ENCODE measurements at regions not wholly inside any gene's neighbourhood (a gene's known extent, or its start where the extent isn't known, plus 50 kb on each side); places are given as distances from the start of the nearest gene placed in this dataset.

DNA sequence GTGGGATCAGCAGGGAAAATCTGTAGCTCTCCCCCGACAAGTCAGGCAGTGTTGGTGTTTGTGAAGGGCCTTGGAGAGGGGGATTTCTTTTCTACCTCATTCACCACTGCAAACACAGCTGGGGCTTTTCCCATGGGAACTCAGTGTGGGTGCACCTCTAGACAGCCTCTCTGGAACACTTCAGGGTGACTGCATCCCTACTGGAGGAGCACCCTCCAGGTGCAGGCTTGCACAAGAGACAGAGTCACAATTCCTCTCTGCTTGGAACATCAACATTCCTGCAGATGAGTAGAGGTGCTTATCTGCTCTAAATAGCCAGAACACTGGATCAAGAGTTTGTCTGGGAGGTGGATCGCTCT is 72.7 kb upstream of the AKAP13 start:
- H3K27ac ChIP-seq (ENCODE audit: low read depth, low read length): no peak overlapping the region

DNA sequence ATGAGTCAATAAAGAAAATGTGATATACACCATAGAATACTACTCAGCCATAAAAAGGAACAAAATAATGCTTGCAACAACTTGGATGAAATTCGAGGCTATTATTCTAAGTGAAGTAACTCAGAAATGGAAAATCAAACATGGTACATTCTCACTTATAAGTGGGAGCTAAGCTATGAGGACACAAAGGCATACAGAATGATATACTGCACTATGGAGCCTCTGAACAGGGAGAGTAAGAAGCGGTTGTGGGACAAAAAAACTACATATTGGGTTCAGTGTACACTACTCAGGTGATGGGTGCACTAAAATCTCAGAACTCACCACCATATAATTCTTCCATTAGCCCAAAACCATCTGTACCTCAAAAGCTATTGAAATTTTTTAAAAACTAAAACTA is 68.8 kb upstream of the AKAP13 start:
- Histone ChIP-seq H3K27me3 (ENCODE audit: control insufficient read depth in 5 of 5, insufficient read depth in 4 of 5, low read length in 5 of 5) (peaks cover 0 to 7% (median 0%) of the 10 kb centered on the region in 5 donors), H3K4me3 (ENCODE audit: low read depth in 1 of 5, low read length in 5 of 5) (no peak overlapping the region), H3K27ac (ENCODE audit: low read depth, low read length) (no peak overlapping the region), H3K9ac (ENCODE audit: low read length in 5 of 5) (no peak overlapping the region), H3K9me3 (ENCODE audit: control insufficient read depth in 5 of 5, low read length in 5 of 5) (no peaks in the 10 kb centered on the region), H3K4me1 (ENCODE audit: control insufficient read depth in 5 of 5, insufficient read depth in 5 of 5, low read length in 5 of 5) (peaks cover 0 to 3% (median 0%) of the 10 kb centered on the region in 5 donors), H3K36me3 (ENCODE audit: control insufficient read depth in 5 of 5, insufficient read depth in 5 of 5, low read length in 5 of 5) (no peaks in the 10 kb centered on the region)

More for the DNA sequence above, 72.7 kb upstream of the AKAP13 start:
- Histone ChIP-seq H3K9me3 (ENCODE audit: control insufficient read depth in 5 of 5, low read length in 5 of 5) (no peaks in the 10 kb centered on the region), H3K9ac (ENCODE audit: low read length in 5 of 5) (no peak overlapping the region), H3K4me3 (ENCODE audit: low read depth in 1 of 5, low read length in 5 of 5) (no peak overlapping the region), H3K27me3 (ENCODE audit: control insufficient read depth in 5 of 5, insufficient read depth in 4 of 5, low read length in 5 of 5) (peaks cover 0 to 7% (median 0%) of the 10 kb centered on the region in 5 donors), H3K4me1 (ENCODE audit: control insufficient read depth in 5 of 5, insufficient read depth in 5 of 5, low read length in 5 of 5) (no peaks in the 10 kb centered on the region), H3K36me3 (ENCODE audit: control insufficient read depth in 5 of 5, insufficient read depth in 5 of 5, low read length in 5 of 5) (no peaks in the 10 kb centered on the region)

DNA sequence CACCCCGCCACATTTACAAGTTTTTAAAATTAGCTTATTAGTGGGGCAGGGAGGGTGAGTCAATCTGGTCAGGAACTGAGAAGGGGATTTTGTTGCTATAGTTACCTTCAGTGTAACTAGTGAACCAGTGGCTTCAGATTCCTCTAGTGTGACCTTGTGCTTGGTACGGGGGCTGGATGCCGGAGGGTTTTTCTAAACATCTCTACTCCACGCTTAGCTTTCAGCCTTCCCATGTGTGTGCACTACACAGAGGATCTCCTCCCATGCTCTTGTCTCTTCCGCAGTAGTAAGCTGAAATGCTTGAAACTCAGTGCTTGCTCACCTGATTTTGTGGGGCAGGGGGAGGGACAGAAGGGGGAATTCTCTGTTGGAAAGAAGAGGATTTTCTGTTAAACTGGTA is 67.9 kb upstream of the AKAP13 start:
- Histone ChIP-seq H3K27ac (ENCODE audit: low read depth, low read length) (no peak overlapping the region), H3K9ac (ENCODE audit: low read length in 5 of 5) (no peak overlapping the region)

GRCh38 chr15:85312929-85313331 is 67.5 kb upstream of the AKAP13 start:
- Histone ChIP-seq H3K4me1 (ENCODE audit: control insufficient read depth in 5 of 5, insufficient read depth in 5 of 5, low read length in 5 of 5) (peaks cover 0 to 3% (median 0%) of the 10 kb centered on the region in 5 donors), H3K27ac (ENCODE audit: low read depth, low read length) (no peak overlapping the region)

More for the DNA sequence above, 67.9 kb upstream of the AKAP13 start:
- H3K4me3 ChIP-seq (ENCODE audit: low read depth in 1 of 5, low read length in 5 of 5): no peak overlapping the region
- H3K9me3 ChIP-seq (ENCODE audit: control insufficient read depth in 5 of 5, low read length in 5 of 5): no peaks in the 10 kb centered on the region
- peaks cover 0 to 3% (median 0%) of the 10 kb centered on the region in 5 donors for H3K4me1 ChIP-seq (ENCODE audit: control insufficient read depth in 5 of 5, insufficient read depth in 5 of 5, low read length in 5 of 5)
- peaks cover 0 to 6% (median 0%) of the 10 kb centered on the region in 5 donors for H3K27me3 ChIP-seq (ENCODE audit: control insufficient read depth in 5 of 5, insufficient read depth in 4 of 5, low read length in 5 of 5)
- H3K36me3 ChIP-seq (ENCODE audit: control insufficient read depth in 5 of 5, insufficient read depth in 5 of 5, low read length in 5 of 5): no peaks in the 10 kb centered on the region

GRCh38 chr15:85313339-85313738 is 67.1 kb upstream of the AKAP13 start:
- Histone ChIP-seq H3K27me3 (ENCODE audit: control insufficient read depth in 5 of 5, insufficient read depth in 4 of 5, low read length in 5 of 5) (no peaks in the 10 kb centered on the region), H3K9me3 (ENCODE audit: control insufficient read depth in 5 of 5, low read length in 5 of 5) (no peaks in the 10 kb centered on the region), H3K4me3 (ENCODE audit: low read depth in 1 of 5, low read length in 5 of 5) (no peak overlapping the region), H3K9ac (ENCODE audit: low read length in 5 of 5) (no peak overlapping the region), H3K27ac (ENCODE audit: low read depth, low read length) (no peak overlapping the region), H3K4me1 (ENCODE audit: control insufficient read depth in 5 of 5, insufficient read depth in 5 of 5, low read length in 5 of 5) (peaks cover 0 to 3% (median 0%) of the 10 kb centered on the region in 5 donors), H3K36me3 (ENCODE audit: control insufficient read depth in 5 of 5, insufficient read depth in 5 of 5, low read length in 5 of 5) (no peaks in the 10 kb centered on the region)

More at GRCh38 chr15:85312929-85313331, 67.5 kb upstream of the AKAP13 start:
- H3K27me3 ChIP-seq (ENCODE audit: control insufficient read depth in 5 of 5, insufficient read depth in 4 of 5, low read length in 5 of 5): peaks cover 0 to 2% (median 0%) of the 10 kb centered on the region in 5 donors
- H3K4me3 ChIP-seq (ENCODE audit: low read depth in 1 of 5, low read length in 5 of 5): no peak overlapping the region
- H3K9ac ChIP-seq (ENCODE audit: low read length in 5 of 5): no peak overlapping the region
- no peaks in the 10 kb centered on the region for H3K9me3 ChIP-seq (ENCODE audit: control insufficient read depth in 5 of 5, low read length in 5 of 5)
- H3K36me3 ChIP-seq (ENCODE audit: control insufficient read depth in 5 of 5, insufficient read depth in 5 of 5, low read length in 5 of 5): no peaks in the 10 kb centered on the region

DNA sequence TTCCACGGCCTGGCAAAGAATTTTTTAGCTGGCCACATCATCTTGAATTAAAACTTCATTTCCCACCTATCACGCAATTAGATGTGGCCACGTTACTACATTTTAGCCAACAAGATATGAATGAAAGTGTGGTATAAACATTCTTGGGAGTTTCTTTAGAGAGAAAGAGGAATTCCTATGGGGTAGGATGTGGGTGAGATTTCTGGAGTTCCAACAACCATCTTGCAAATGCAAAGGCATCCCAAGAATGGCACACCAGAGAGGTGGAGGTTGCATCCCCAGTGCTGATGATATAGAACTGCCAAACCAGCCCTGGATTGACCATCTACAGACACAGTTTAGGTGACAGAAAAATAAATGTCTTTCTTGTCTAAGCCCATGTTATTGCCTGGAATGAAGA is 66.3 kb upstream of the AKAP13 start:
- Histone ChIP-seq H3K27ac (ENCODE audit: low read depth, low read length) (no peak overlapping the region), H3K36me3 (ENCODE audit: control insufficient read depth in 5 of 5, insufficient read depth in 5 of 5, low read length in 5 of 5) (no peaks in the 10 kb centered on the region), H3K4me3 (ENCODE audit: low read depth in 1 of 5, low read length in 5 of 5) (no peak overlapping the region), H3K9me3 (ENCODE audit: control insufficient read depth in 5 of 5, low read length in 5 of 5) (no peaks in the 10 kb centered on the region), H3K4me1 (ENCODE audit: control insufficient read depth in 5 of 5, insufficient read depth in 5 of 5, low read length in 5 of 5) (peaks cover 0 to 3% (median 0%) of the 10 kb centered on the region in 5 donors), H3K27me3 (ENCODE audit: control insufficient read depth in 5 of 5, insufficient read depth in 4 of 5, low read length in 5 of 5) (no peaks in the 10 kb centered on the region), H3K9ac (ENCODE audit: low read length in 5 of 5) (no peak overlapping the region)

DNA sequence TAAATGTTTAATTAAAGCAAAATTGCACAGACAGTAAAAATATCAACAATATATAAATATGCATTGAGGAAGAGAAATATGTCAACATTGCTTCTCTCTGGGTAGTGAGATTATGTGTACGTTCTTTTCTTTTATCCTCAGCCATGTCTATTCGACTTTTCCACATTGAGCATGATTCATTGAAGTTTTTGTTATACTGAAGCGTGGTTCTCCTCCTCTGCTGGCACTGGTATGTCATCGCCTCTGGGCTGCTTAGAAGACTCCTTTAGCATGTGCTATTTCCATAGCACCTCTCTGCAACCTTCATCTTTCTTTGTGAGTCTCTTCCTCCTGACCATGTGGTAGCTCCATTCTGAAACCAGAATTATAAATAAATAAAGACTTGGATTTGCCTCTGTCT is 65.8 kb upstream of the AKAP13 start:
- no peaks in the 10 kb centered on the region for H3K36me3 ChIP-seq (ENCODE audit: control insufficient read depth in 5 of 5, insufficient read depth in 5 of 5, low read length in 5 of 5)
- H3K9ac ChIP-seq (ENCODE audit: low read length in 5 of 5): no peak overlapping the region
- H3K27me3 ChIP-seq (ENCODE audit: control insufficient read depth in 5 of 5, insufficient read depth in 4 of 5, low read length in 5 of 5): no peaks in the 10 kb centered on the region

GRCh38 chr15:85316244-85316934 is 64.0 kb upstream of the AKAP13 start:
- Histone ChIP-seq H3K27ac (ENCODE audit: low read depth, low read length) (no peak overlapping the region), H3K27me3 (ENCODE audit: control insufficient read depth in 5 of 5, insufficient read depth in 4 of 5, low read length in 5 of 5) (no peaks in the 10 kb centered on the region), H3K9ac (ENCODE audit: low read length in 5 of 5) (no peak overlapping the region), H3K4me1 (ENCODE audit: control insufficient read depth in 5 of 5, insufficient read depth in 5 of 5, low read length in 5 of 5) (peaks cover 0 to 3% (median 0%) of the 10 kb centered on the region in 5 donors), H3K9me3 (ENCODE audit: control insufficient read depth in 5 of 5, low read length in 5 of 5) (no peaks in the 10 kb centered on the region), H3K36me3 (ENCODE audit: control insufficient read depth in 5 of 5, insufficient read depth in 5 of 5, low read length in 5 of 5) (no peaks in the 10 kb centered on the region), H3K4me3 (ENCODE audit: low read depth in 1 of 5, low read length in 5 of 5) (no peak overlapping the region)

More for the DNA sequence above, 65.8 kb upstream of the AKAP13 start:
- H3K4me3 ChIP-seq (ENCODE audit: low read depth in 1 of 5, low read length in 5 of 5): no peak overlapping the region
- H3K9me3 ChIP-seq (ENCODE audit: control insufficient read depth in 5 of 5, low read length in 5 of 5): no peaks in the 10 kb centered on the region
- no peak overlapping the region for H3K27ac ChIP-seq (ENCODE audit: low read depth, low read length)
- peaks cover 0 to 3% (median 0%) of the 10 kb centered on the region in 5 donors for H3K4me1 ChIP-seq (ENCODE audit: control insufficient read depth in 5 of 5, insufficient read depth in 5 of 5, low read length in 5 of 5)

GRCh38 chr15:85318048-85318731 is 62.2 kb upstream of the AKAP13 start:
- Histone ChIP-seq H3K4me1 (ENCODE audit: control insufficient read depth in 5 of 5, insufficient read depth in 5 of 5, low read length in 5 of 5) (no peaks in the 10 kb centered on the region), H3K9ac (ENCODE audit: low read length in 5 of 5) (no peak overlapping the region), H3K27ac (ENCODE audit: low read depth, low read length) (no peak overlapping the region), H3K27me3 (ENCODE audit: control insufficient read depth in 5 of 5, insufficient read depth in 4 of 5, low read length in 5 of 5) (no peaks in the 10 kb centered on the region), H3K36me3 (ENCODE audit: control insufficient read depth in 5 of 5, insufficient read depth in 5 of 5, low read length in 5 of 5) (no peaks in the 10 kb centered on the region), H3K9me3 (ENCODE audit: control insufficient read depth in 5 of 5, low read length in 5 of 5) (peaks cover 0 to 6% (median 3%) of the 10 kb centered on the region in 5 donors), H3K4me3 (ENCODE audit: low read depth in 1 of 5, low read length in 5 of 5) (no peak overlapping the region)

DNA sequence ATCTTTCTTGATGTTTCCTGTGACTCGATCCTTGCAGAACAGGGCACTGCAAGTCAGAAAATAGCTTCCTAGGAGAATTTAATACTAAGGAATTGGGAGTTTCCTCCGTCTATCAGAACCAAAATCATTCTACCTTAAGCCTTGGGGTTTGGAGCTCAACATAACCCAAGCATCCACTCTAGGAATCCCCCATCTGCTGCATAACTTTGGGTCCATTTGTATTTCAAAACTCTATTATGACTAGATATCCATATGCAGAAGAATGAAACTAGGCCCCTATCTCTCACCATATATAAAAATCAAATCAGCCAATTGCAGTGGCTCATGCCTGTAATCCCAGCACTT is 61.7 kb upstream of the AKAP13 start:
- Histone ChIP-seq H3K27ac (ENCODE audit: low read depth, low read length) (no peak overlapping the region), H3K4me1 (ENCODE audit: control insufficient read depth in 5 of 5, insufficient read depth in 5 of 5, low read length in 5 of 5) (no peaks in the 10 kb centered on the region), H3K27me3 (ENCODE audit: control insufficient read depth in 5 of 5, insufficient read depth in 4 of 5, low read length in 5 of 5) (no peaks in the 10 kb centered on the region), H3K9me3 (ENCODE audit: control insufficient read depth in 5 of 5, low read length in 5 of 5) (peaks cover 0 to 6% (median 3%) of the 10 kb centered on the region in 5 donors), H3K4me3 (ENCODE audit: low read depth in 1 of 5, low read length in 5 of 5) (no peak overlapping the region), H3K36me3 (ENCODE audit: control insufficient read depth in 5 of 5, insufficient read depth in 5 of 5, low read length in 5 of 5) (no peaks in the 10 kb centered on the region), H3K9ac (ENCODE audit: low read length in 5 of 5) (no peak overlapping the region)

Measured in subcutaneous abdominal adipose tissue (tissue), 5 donors.